Stimulated activated CD4-positive, alpha-beta T cell treated with anti-CD3 and anti-CD28 coated beads, Interleukin-12 subunit alpha, Interleukin-12 subunit beta, amount 100 ng/mL, for 4 hours (primary cell): ENCODE measurements at regions not wholly inside any gene's neighbourhood (a gene's known extent, or its start where the extent isn't known, plus 50 kb on each side); places are given as distances from the start of the nearest gene placed in this dataset.
"Not testable (repeated sequence)": the region's sequence is repeated elsewhere in the genome, so short reads cannot be mapped to it uniquely, and the experiment has no call there.

Experiments
- DNase-seq: peaks from one replicate; pipeline ENCODE4 v3.0.0-alpha.2; 2020

GRCh38 chr14:105641075-105641937, 114.9 kb downstream of the TMEM121 start:
- DNase-seq: no peak

GRCh38 chr14:105641951-105642350, 115.6 kb downstream of the TMEM121 start:
- not testable (repeated sequence) for DNase-seq

- DNase-seq: not testable (repeated sequence)
These were observed 116.1 kb downstream of the TMEM121 start for GRCh38 chr14:105642486-105642885.

GRCh38 chr14:105643406-105644052, 117.1 kb downstream of the TMEM121 start:
- not testable (repeated sequence) for DNase-seq

GRCh38 chr14:105644053-105644435, 117.7 kb downstream of the TMEM121 start:
- not testable (repeated sequence) for DNase-seq

GRCh38 chr14:105644457-105644856, 118.1 kb downstream of the TMEM121 start:
- not testable (repeated sequence) for DNase-seq

GRCh38 chr14:105644891-105645290, 118.5 kb downstream of the TMEM121 start:
- DNase-seq: not testable (repeated sequence)

GRCh38 chr14:105645389-105645788, 119.0 kb downstream of the TMEM121 start:
- not testable (repeated sequence) for DNase-seq

GRCh38 chr14:105646175-105646574, 119.8 kb downstream of the TMEM121 start:
- DNase-seq: no peak

GRCh38 chr14:105646711-105647281, 120.4 kb downstream of the TMEM121 start:
- DNase-seq: not testable (repeated sequence)

GRCh38 chr14:105647426-105647783, 121.0 kb downstream of the TMEM121 start:
- not testable (repeated sequence) for DNase-seq

GRCh38 chr14:105647784-105648608, 121.6 kb downstream of the TMEM121 start:
- DNase-seq: no peak

- DNase-seq: not testable (repeated sequence)
These were observed 122.5 kb downstream of the TMEM121 start for GRCh38 chr14:105648609-105649535.

- not testable (repeated sequence) for DNase-seq
These were observed 125.9 kb downstream of the TMEM121 start for GRCh38 chr14:105652317-105652716.

GRCh38 chr14:105653921-105654320, 127.5 kb downstream of the TMEM121 start:
- not testable (repeated sequence) for DNase-seq

GRCh38 chr14:105659255-105659654, 132.9 kb downstream of the TMEM121 start:
- not testable (repeated sequence) for DNase-seq

GRCh38 chr14:105659935-105660527, 133.6 kb downstream of the TMEM121 start:
- no peak for DNase-seq

GRCh38 chr14:105660816-105661531, 134.6 kb downstream of the TMEM121 start:
- no peak for DNase-seq

GRCh38 chr14:105662043-105662442, 135.7 kb downstream of the TMEM121 start:
- DNase-seq: not testable (repeated sequence)

GRCh38 chr14:105662592-105662991, 136.2 kb downstream of the TMEM121 start:
- not testable (repeated sequence) for DNase-seq
